ENCODE measurements at regions not wholly inside any gene's neighbourhood (a gene's known extent, or its start where the extent isn't known, plus 50 kb on each side); places are given as distances from the start of the nearest gene placed in this dataset.

DNA sequence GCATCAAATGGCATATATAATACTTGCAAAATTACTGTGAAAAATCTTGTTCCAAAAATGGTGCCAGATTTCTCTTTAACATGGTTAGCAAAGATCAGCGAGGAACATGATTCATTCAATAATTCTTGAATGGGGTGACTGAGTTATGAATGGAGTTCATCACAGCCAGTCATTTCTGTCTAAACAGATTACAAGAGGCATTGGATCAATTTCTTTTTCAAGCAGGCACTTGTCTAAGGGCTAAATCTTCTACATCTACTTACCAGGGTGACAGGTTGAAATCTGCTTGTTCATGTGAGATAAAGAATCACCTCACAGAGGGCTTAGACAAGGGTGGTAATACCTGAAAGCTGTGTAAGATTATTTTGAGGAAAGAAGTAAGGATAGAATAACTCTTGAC, 247.7 kb downstream of the ATP23 start:
- intact Hi-C loops (cut with micrococcal nuclease) = no loop called here
- H3K27ac Mint-ChIP-seq (ENCODE audit: low read depth, unreplicated experiment) = no peak overlapping the region
- H3K9me3 Mint-ChIP-seq (ENCODE audit: unreplicated experiment) = no peaks in the 10 kb centered on the region
- ChIA-PET CTCF (no interaction called here), POLR2A (no interaction called here)
- H3K4me3 Mint-ChIP-seq (ENCODE audit: unreplicated experiment) = no peak overlapping the region
- no TSS peak for BruUV-seq (replicated peaks)
- no peaks in the 10 kb centered on the region for H3K4me1 Mint-ChIP-seq (ENCODE audit: insufficient read depth, unreplicated experiment)
- TF ChIP-seq, protein P1, sequence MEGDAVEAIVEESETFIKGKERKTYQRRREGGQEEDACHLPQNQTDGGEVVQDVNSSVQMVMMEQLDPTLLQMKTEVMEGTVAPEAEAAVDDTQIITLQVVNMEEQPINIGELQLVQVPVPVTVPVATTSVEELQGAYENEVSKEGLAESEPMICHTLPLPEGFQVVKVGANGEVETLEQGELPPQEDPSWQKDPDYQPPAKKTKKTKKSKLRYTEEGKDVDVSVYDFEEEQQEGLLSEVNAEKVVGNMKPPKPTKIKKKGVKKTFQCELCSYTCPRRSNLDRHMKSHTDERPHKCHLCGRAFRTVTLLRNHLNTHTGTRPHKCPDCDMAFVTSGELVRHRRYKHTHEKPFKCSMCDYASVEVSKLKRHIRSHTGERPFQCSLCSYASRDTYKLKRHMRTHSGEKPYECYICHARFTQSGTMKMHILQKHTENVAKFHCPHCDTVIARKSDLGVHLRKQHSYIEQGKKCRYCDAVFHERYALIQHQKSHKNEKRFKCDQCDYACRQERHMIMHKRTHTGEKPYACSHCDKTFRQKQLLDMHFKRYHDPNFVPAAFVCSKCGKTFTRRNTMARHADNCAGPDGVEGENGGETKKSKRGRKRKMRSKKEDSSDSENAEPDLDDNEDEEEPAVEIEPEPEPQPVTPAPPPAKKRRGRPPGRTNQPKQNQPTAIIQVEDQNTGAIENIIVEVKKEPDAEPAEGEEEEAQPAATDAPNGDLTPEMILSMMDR (IDR thresholded peaks at IDR 0.05; ENCODE audit: unreplicated experiment) = no peak
- no peaks in the 10 kb centered on the region for H3K27me3 Mint-ChIP-seq (ENCODE audit: insufficient read depth, unreplicated experiment)
- H3K36me3 Mint-ChIP-seq (ENCODE audit: insufficient read depth, unreplicated experiment) = no peaks in the 10 kb centered on the region
- DNase-seq (ENCODE audit: unreplicated experiment) = no peak

DNA sequence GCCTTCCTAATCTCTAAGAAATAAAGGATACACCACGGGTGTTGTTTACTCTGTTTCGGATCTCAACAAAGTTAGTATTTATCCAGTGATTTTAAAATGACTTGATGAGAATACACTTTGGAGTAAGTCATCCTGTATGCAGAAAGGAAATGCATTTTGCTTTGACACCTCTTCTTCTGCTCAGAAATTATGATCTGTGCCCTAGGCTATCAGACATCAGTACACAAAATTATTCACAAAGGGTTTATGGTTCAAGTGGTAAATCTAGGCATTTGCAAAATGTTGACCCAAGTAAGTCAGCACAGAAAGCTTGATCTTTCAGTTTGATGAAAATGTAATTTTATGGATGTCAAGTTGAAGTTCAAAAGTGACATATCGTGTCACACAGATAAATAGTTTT, 248.5 kb downstream of the ATP23 start:
- no peaks in the 10 kb centered on the region for H3K27me3 Mint-ChIP-seq (ENCODE audit: insufficient read depth, unreplicated experiment)
- H3K4me1 Mint-ChIP-seq (ENCODE audit: insufficient read depth, unreplicated experiment) = no peaks in the 10 kb centered on the region
- DNase-seq (ENCODE audit: unreplicated experiment) = no peak
- no peak overlapping the region for H3K27ac Mint-ChIP-seq (ENCODE audit: low read depth, unreplicated experiment)
- no peaks in the 10 kb centered on the region for H3K9me3 Mint-ChIP-seq (ENCODE audit: unreplicated experiment)
- no peaks in the 10 kb centered on the region for H3K36me3 Mint-ChIP-seq (ENCODE audit: insufficient read depth, unreplicated experiment)
- TF ChIP-seq, protein P1 (IDR thresholded peaks at IDR 0.05; ENCODE audit: unreplicated experiment) = no peak
- ChIA-PET POLR2A (no interaction called here), CTCF (no interaction called here)
- intact Hi-C loops (cut with micrococcal nuclease) = no loop called here
- H3K4me3 Mint-ChIP-seq (ENCODE audit: unreplicated experiment) = no peak overlapping the region
- no TSS peak for BruUV-seq (replicated peaks)

DNA sequence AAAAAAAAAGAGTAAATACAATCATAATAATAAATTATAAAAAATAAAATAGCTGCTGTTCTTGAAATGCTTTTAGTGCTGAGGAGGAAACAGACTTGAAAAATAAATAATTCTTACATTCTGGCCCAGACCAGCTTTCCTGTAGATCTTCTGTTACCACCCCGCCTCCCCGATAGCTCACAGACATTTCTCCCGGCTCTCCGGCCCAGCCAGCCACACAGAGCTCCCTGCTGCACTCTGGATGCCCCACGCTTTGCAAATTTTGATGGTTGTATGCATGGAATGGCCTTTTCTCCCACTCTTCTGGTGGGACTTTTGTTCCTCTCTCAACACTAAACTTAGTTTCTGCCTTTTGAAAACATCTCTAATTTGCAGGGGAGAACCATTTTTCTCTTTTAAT, 249.3 kb downstream of the ATP23 start:
- no peaks in the 10 kb centered on the region for H3K27me3 Mint-ChIP-seq (ENCODE audit: insufficient read depth, unreplicated experiment)
- ChIA-PET POLR2A (no interaction called here), CTCF (no interaction called here)
- TF ChIP-seq, protein P1 (IDR thresholded peaks at IDR 0.05; ENCODE audit: unreplicated experiment) = no peak
- H3K4me3 Mint-ChIP-seq (ENCODE audit: unreplicated experiment) = no peak overlapping the region
- BruUV-seq (replicated peaks) = no TSS peak
- intact Hi-C loops (cut with micrococcal nuclease) = no loop called here
- DNase-seq (ENCODE audit: unreplicated experiment) = no peak
- H3K9me3 Mint-ChIP-seq (ENCODE audit: unreplicated experiment) = peaks cover 6% of the 10 kb centered on the region
- no peaks in the 10 kb centered on the region for H3K4me1 Mint-ChIP-seq (ENCODE audit: insufficient read depth, unreplicated experiment)
- no peak overlapping the region for H3K27ac Mint-ChIP-seq (ENCODE audit: low read depth, unreplicated experiment)
- H3K36me3 Mint-ChIP-seq (ENCODE audit: insufficient read depth, unreplicated experiment) = no peaks in the 10 kb centered on the region

DNA sequence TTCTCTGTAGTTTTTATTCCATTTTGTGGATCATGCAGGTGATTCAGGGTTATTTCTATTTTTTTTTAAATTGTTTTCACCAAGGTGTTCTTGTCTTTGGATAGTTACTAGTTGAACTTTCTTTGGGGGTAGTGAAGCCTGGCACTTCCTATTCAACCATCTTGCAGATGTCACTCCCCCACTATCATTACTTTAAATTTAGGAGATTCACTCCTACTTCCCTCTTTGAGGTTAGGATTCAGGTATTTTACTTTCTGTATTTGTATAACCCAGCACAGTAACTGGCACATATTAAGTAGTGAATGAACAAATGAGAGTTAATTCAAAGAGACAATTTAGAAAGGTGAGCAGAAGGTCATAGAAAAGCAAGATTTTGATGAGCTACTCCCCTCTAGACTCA, 255.6 kb downstream of the ATP23 start:
- intact Hi-C loops (cut with micrococcal nuclease) = no loop called here
- H3K27ac Mint-ChIP-seq (ENCODE audit: low read depth, unreplicated experiment) = no peak overlapping the region
- BruUV-seq (replicated peaks) = no TSS peak
- TF ChIP-seq, protein P1 (IDR thresholded peaks at IDR 0.05; ENCODE audit: unreplicated experiment) = no peak
- CTCF ChIA-PET = no interaction called here
- no peaks in the 10 kb centered on the region for H3K4me1 Mint-ChIP-seq (ENCODE audit: insufficient read depth, unreplicated experiment)
- DNase-seq (ENCODE audit: unreplicated experiment) = no peak
- no peaks in the 10 kb centered on the region for H3K27me3 Mint-ChIP-seq (ENCODE audit: insufficient read depth, unreplicated experiment)
- H3K4me3 Mint-ChIP-seq (ENCODE audit: unreplicated experiment) = no peak overlapping the region
- POLR2A ChIA-PET = interaction anchor here (0.6 kb wide), 1 partner anchor 106 kb away, joined by 4 read pairs; no protein-coding TSS in a partner anchor
- no peaks in the 10 kb centered on the region for H3K36me3 Mint-ChIP-seq (ENCODE audit: insufficient read depth, unreplicated experiment)
- H3K9me3 Mint-ChIP-seq (ENCODE audit: unreplicated experiment) = peaks cover 13% of the 10 kb centered on the region

All from MCF 10A (cell line).